H1 (cell line): ENCODE measurements at regions not wholly inside any gene's neighbourhood (a gene's known extent, or its start where the extent isn't known, plus 50 kb on each side); places are given as distances from the start of the nearest gene placed in this dataset.

ENCODE experiments used
- CTCF ChIA-PET: fragments of 300-600 bp; sonication (Branson Sonifier 250); formaldehyde crosslinking; loops from one replicate; lab custom pipeline; 2021; ENCODE audit not compliant: partially characterized antibody; lab: Charles Lee
- POLR2A ChIA-PET: fragments of 300-600 bp; sonication (Branson Sonifier 250); formaldehyde crosslinking; loops from one replicate; lab custom pipeline; 2021; ENCODE audit warnings: inconsistent platforms; ENCODE audit not compliant: partially characterized antibody; lab: Charles Lee
- DNase-seq, 2 experiments: peaks; one replicate each; pipeline versions ENCODE4 v3.0.0 to v3.0.0-alpha.2; 2010 to 2022; ENCODE audit warnings: low spot score in 2 of 2, low read depth in 1 of 2, mixed read lengths in 1 of 2
- FAIRE-seq: peaks from 2 replicates; lab custom pipeline; 2011; peaks lifted over from hg19 to GRCh38; lab: Jason Lieb, UNC
- H2AFZ ChIP-seq: 2 replicates; pipeline ENCODE4 v1.8.1; 2012; ENCODE audit warnings: low read length, inconsistent platforms
- H2AK5ac ChIP-seq: 2 replicates; pipeline ENCODE4 v1.6.1; 2013; ENCODE audit warnings: low read depth, low read length
- H2BK120ac ChIP-seq: replicated peaks from 2 replicates; pipeline ENCODE3; 2013; ENCODE audit warnings: low read depth, low read length, inconsistent platforms
- H2BK12ac ChIP-seq: 2 replicates; pipeline ENCODE4 v1.6.1; 2013; ENCODE audit warnings: low read depth, low read length
- H2BK15ac ChIP-seq: 2 replicates; pipeline ENCODE4 v1.6.1; 2013; ENCODE audit warnings: low read length
- H2BK20ac ChIP-seq: 2 replicates; pipeline ENCODE4 v1.6.1; 2013; ENCODE audit warnings: low read length
- H2BK5ac ChIP-seq: 2 replicates; pipeline ENCODE4 v1.6.1; 2013; ENCODE audit warnings: low read depth, low read length
- H3K14ac ChIP-seq: 2 replicates; pipeline ENCODE4 v1.6.1; 2013; ENCODE audit warnings: inconsistent platforms; ENCODE audit not compliant: insufficient read length
- H3K18ac ChIP-seq: 2 replicates; pipeline ENCODE4 v1.6.1; 2013; ENCODE audit warnings: low read length; ENCODE audit errors: extremely low read depth
- H3K23ac ChIP-seq: 2 replicates; pipeline ENCODE4 v1.6.1; 2013; ENCODE audit warnings: inconsistent platforms; ENCODE audit not compliant: insufficient read length
- H3K23me2 ChIP-seq: 2 replicates; pipeline ENCODE4 v1.6.1; 2013; ENCODE audit warnings: low read depth, low read length
- H3K27ac ChIP-seq: 2 replicates; pipeline ENCODE4 v1.6.1; 2011; ENCODE audit warnings: low read depth, low read length, inconsistent platforms
- H3K27me3 ChIP-seq, 4 experiments: replicated peaks in 1 of 4; 1 replicate in 1 of 4; 2 replicates in 3 of 4; pipeline versions ENCODE4 v1.6.1 to v1.8.1; 2011 to 2013; ENCODE audit warnings: low read length in 3 of 4, mild to moderate bottlenecking in 3 of 4, inconsistent platforms in 2 of 4, mixed read lengths in 2 of 4, moderate library complexity in 1 of 4; ENCODE audit not compliant: control insufficient read depth in 3 of 4, insufficient read depth in 3 of 4; ENCODE audit errors: extremely low read depth in 1 of 4
- H3K36me3 ChIP-seq, 4 experiments: 2 replicates each; pipeline versions ENCODE4 v1.6.1 to v1.8.1; 2011 to 2013; ENCODE audit warnings: mild to moderate bottlenecking in 4 of 4, low read length in 3 of 4, moderate library complexity in 2 of 4, control low read depth in 1 of 4, inconsistent platforms in 1 of 4; ENCODE audit not compliant: insufficient read depth in 4 of 4, control insufficient read depth in 2 of 4
- H3K4ac ChIP-seq: replicated peaks from 2 replicates; pipeline ENCODE3; 2013; ENCODE audit warnings: low read length, low read depth, mixed read lengths, inconsistent platforms; ENCODE audit not compliant: insufficient read length
- H3K4me1 ChIP-seq, 4 experiments: replicated peaks in 1 of 4; 1 replicate in 1 of 4; 2 replicates in 3 of 4; pipeline versions ENCODE4 v1.6.1 to v1.8.1; 2011 to 2013; ENCODE audit warnings: low read length in 3 of 4, inconsistent platforms in 2 of 4, mixed read lengths in 1 of 4; ENCODE audit not compliant: insufficient read depth in 4 of 4, control insufficient read depth in 3 of 4
- H3K4me2 ChIP-seq, 2 experiments: 2 replicates each; pipeline versions ENCODE4 v1.6.1 to v1.8.1; 2011 to 2013; ENCODE audit warnings: low read depth in 2 of 2, low read length in 2 of 2, control low read depth in 1 of 2, inconsistent platforms in 1 of 2, mild to moderate bottlenecking in 1 of 2; ENCODE audit not compliant: insufficient read depth in 1 of 2
- H3K4me3 ChIP-seq, 4 experiments: fragments of 200-600, 300-600 bp in 1 of 4; sonication (generic), shearing (Covaris generic), sonication (Bioruptor Twin) in 1 of 4; 2 replicates each; pipeline versions ENCODE4 v1.5.1 to v1.8.1; 2011 to 2016; ENCODE audit warnings: low read length in 4 of 4, low read depth in 3 of 4, control low read depth in 2 of 4, inconsistent platforms in 2 of 4, mild to moderate bottlenecking in 2 of 4, mixed read lengths in 1 of 4, moderate library complexity in 1 of 4; ENCODE audit not compliant: insufficient read depth in 2 of 4; ENCODE audit errors: extremely low read depth in 1 of 4
- H3K56ac ChIP-seq: replicated peaks from 2 replicates; pipeline ENCODE3; 2013; ENCODE audit warnings: low read depth, mild to moderate bottlenecking, mixed read lengths, low read length, inconsistent platforms; ENCODE audit not compliant: insufficient read length
- H3K79me1 ChIP-seq: 2 replicates; pipeline ENCODE4 v1.6.1; 2013; ENCODE audit warnings: low read depth, low read length, control low read depth
- H3K79me2 ChIP-seq, 2 experiments: 2 replicates each; pipeline versions ENCODE4 v1.6.1 to v1.8.1; 2012 to 2013; ENCODE audit warnings: low read length in 2 of 2, mild to moderate bottlenecking in 2 of 2, inconsistent platforms in 1 of 2; ENCODE audit not compliant: insufficient read depth in 2 of 2, control insufficient read depth in 1 of 2
- H3K9ac ChIP-seq, 4 experiments: replicated peaks in 1 of 4; 1 replicate in 1 of 4; 2 replicates in 3 of 4; pipeline versions ENCODE4 v1.6.1 to v1.8.1; 2011 to 2013; ENCODE audit warnings: low read depth in 3 of 4, low read length in 3 of 4, control low read depth in 2 of 4, mild to moderate bottlenecking in 2 of 4, moderate library complexity in 2 of 4, inconsistent platforms in 1 of 4; ENCODE audit errors: extremely low read depth in 1 of 4
- H3K9me3 ChIP-seq, 2 experiments: 2 replicates each; pipeline versions ENCODE4 v1.6.1 to v1.8.1; 2012 to 2013; ENCODE audit warnings: mild to moderate bottlenecking in 2 of 2, moderate library complexity in 2 of 2, control low read depth in 1 of 2, inconsistent platforms in 1 of 2, low read depth in 1 of 2, low read length in 1 of 2, mixed read lengths in 1 of 2; ENCODE audit not compliant: insufficient read depth in 2 of 2
- H4K20me1 ChIP-seq, 2 experiments: replicated peaks in 1 of 2; 2 replicates each; pipeline versions ENCODE3 to v1.8.1; 2011 to 2013; ENCODE audit warnings: inconsistent platforms in 2 of 2, low read length in 2 of 2, mild to moderate bottlenecking in 1 of 2; ENCODE audit not compliant: insufficient read depth in 2 of 2, control insufficient read depth in 1 of 2
- H4K5ac ChIP-seq: 2 replicates; pipeline ENCODE4 v1.6.1; 2013; ENCODE audit warnings: low read length, low read depth, mixed read lengths, inconsistent platforms; ENCODE audit not compliant: insufficient read length
- H4K8ac ChIP-seq: 2 replicates; pipeline ENCODE4 v1.8.0; 2013; ENCODE audit warnings: mild to moderate bottlenecking, moderate library complexity, low read length, inconsistent platforms; ENCODE audit not compliant: insufficient read depth; ENCODE audit errors: extremely low read depth
- H4K91ac ChIP-seq: replicated peaks from 2 replicates; pipeline ENCODE3; 2013; ENCODE audit warnings: low read length, mixed read lengths, inconsistent platforms; ENCODE audit not compliant: insufficient read length
- CTBP2 ChIP-seq: IDR thresholded peaks from 2 replicates; pipeline ENCODE4 v1.7.0; 2011; ENCODE audit warnings: borderline replicate concordance, mild to moderate bottlenecking, moderate library complexity, mixed read lengths, low read length; ENCODE audit not compliant: insufficient read depth, insufficient read length
- JUND ChIP-seq: IDR thresholded peaks from 2 replicates; pipeline ENCODE4 v1.6.1; 2011; ENCODE audit warnings: mild to moderate bottlenecking, improper control_type of control experiment, low read length
- WGBS, 2 experiments: shearing (Covaris generic) in 1 of 2; methylation state at CpG; one replicate each; pipeline versions ENCODE4 v1.1.6 to v1.1.7; 2013 to 2015; ENCODE audit warnings: low lambda C conversion rate in 2 of 2, mixed read lengths in 2 of 2, inconsistent platforms in 1 of 2, low coverage in 1 of 2, missing lambda C conversion rate in 1 of 2; ENCODE audit not compliant: insufficient replicate concordance in 2 of 2, insufficient coverage in 1 of 2, insufficient read length in 1 of 2; ENCODE audit errors: extremely low coverage in 1 of 2, missing lambda C conversion rate in 1 of 2; 5-methylcytosine and 5-hydroxymethylcytosine counted together

GRCh38 chr15:91385311-91385710 lies 285.3 kb downstream of the SV2B start:
- Histone ChIP-seq H3K79me2 (no peaks in the 10 kb centered on the region), H2BK12ac (no peak overlapping the region), H3K79me1 (no peaks in the 10 kb centered on the region), H2BK120ac (no peak overlapping the region), H2BK5ac (no peak overlapping the region), H4K5ac (no peak overlapping the region), H2BK15ac (no peak overlapping the region), H4K8ac (no peak overlapping the region), H3K4me2 (no peak overlapping the region), H3K23me2 (no peaks in the 10 kb centered on the region), H3K36me3 (no peaks in the 10 kb centered on the region), H2AFZ (no peak overlapping the region), H3K14ac (no peak overlapping the region), H3K23ac (no peak overlapping the region), H3K4ac (no peak overlapping the region), H3K9me3 (no peaks in the 10 kb centered on the region), H2BK20ac (no peak overlapping the region), H3K56ac (no peak overlapping the region), H3K27me3 (no peaks in the 10 kb centered on the region), H4K20me1 (no peaks in the 10 kb centered on the region), H4K91ac (no peak overlapping the region), H3K4me1 (peaks cover 0 to 4% (median 0%) of the 10 kb centered on the region in 4 experiments; a peak in 4 of 7 replicates), H3K4me3 (no peak overlapping the region), H3K9ac (no peak overlapping the region), H2AK5ac (no peak overlapping the region), H3K27ac (no peak overlapping the region), H3K18ac (no peak overlapping the region)
- DNase-seq, result no peak
- TF ChIP-seq JUND, result 0 out of 2 replicates have a peak, but pooled peaks have one; percentile 23
- no peak for TF ChIP-seq CTBP2
- ChIA-PET POLR2A (interaction anchor here (0.6 kb wide), 1 partner anchor 11 kb away, joined by 3 read pairs; no protein-coding TSS in a partner anchor), CTCF (interaction anchor here (0.8 kb wide), 1 partner anchor 464 kb away, joined by 3 read pairs; no protein-coding TSS in a partner anchor)
- FAIRE-seq, result no peak
- WGBS, 2 experiments, result 3% methylated on average over 1 of the region's 1 CpG; no CpG with 5 or more reads in 1 of the 2 experiments
